ENCODE measurements at regions not wholly inside any gene's neighbourhood (a gene's known extent, or its start where the extent isn't known, plus 50 kb on each side); places are given as distances from the start of the nearest gene placed in this dataset.
"Not testable (repeated sequence)": the region's sequence is repeated elsewhere in the genome, so short reads cannot be mapped to it uniquely, and the experiment has no call there.

DNA sequence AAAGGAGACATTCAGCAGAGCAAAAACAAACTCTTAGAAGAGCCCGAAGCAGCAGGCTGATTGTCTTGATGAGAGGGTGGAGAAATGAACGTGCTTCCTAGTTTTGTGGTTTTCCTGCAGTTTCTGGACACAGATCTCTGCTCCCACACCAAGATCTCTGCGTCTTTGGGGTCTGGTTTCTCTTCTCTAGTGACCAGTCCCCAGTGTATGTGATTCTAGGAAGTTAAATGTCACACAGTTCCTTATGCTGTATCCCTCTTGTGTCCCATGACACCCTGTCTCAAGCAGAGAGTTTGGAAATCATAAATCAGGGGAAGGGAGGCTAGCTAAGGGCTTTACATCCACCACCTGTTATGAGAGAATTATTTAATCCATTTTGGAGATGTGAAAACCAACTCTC is 55.4 kb upstream of the KLF14 start:
- H3K9me3 ChIP-seq (ENCODE audit: control insufficient read depth in 3 of 3, low read length in 3 of 3): no peaks in the 10 kb centered on the region
- H3K4me3 ChIP-seq (ENCODE audit: low read length in 3 of 3): no peak overlapping the region
- no peaks in the 10 kb centered on the region for H3K36me3 ChIP-seq (ENCODE audit: control insufficient read depth in 3 of 3, insufficient read depth in 3 of 3, low read length in 3 of 3)
- no peaks in the 10 kb centered on the region for H3K4me1 ChIP-seq (ENCODE audit: control insufficient read depth in 3 of 3, insufficient read depth in 3 of 3, low read length in 3 of 3)
- no peak overlapping the region for H3K9ac ChIP-seq (ENCODE audit: low read depth in 1 of 3, low read length in 3 of 3)
- no peak overlapping the region for H3K27ac ChIP-seq (ENCODE audit: low read depth, low read length)
- H3K27me3 ChIP-seq (ENCODE audit: control insufficient read depth in 3 of 3, insufficient read depth in 3 of 3, low read length in 3 of 3): no peaks in the 10 kb centered on the region

GRCh38 chr7:130791746-130792145 is 57.7 kb upstream of the KLF14 start:
- Histone ChIP-seq H3K36me3 (ENCODE audit: control insufficient read depth in 3 of 3, insufficient read depth in 3 of 3, low read length in 3 of 3) (no peaks in the 10 kb centered on the region), H3K4me3 (ENCODE audit: low read length in 3 of 3) (no peak overlapping the region), H3K27me3 (ENCODE audit: control insufficient read depth in 3 of 3, insufficient read depth in 3 of 3, low read length in 3 of 3) (no peaks in the 10 kb centered on the region), H3K9ac (ENCODE audit: low read depth in 1 of 3, low read length in 3 of 3) (no peak overlapping the region), H3K4me1 (ENCODE audit: control insufficient read depth in 3 of 3, insufficient read depth in 3 of 3, low read length in 3 of 3) (no peaks in the 10 kb centered on the region), H3K9me3 (ENCODE audit: control insufficient read depth in 3 of 3, low read length in 3 of 3) (no peaks in the 10 kb centered on the region), H3K27ac (ENCODE audit: low read depth, low read length) (no peak overlapping the region)

DNA sequence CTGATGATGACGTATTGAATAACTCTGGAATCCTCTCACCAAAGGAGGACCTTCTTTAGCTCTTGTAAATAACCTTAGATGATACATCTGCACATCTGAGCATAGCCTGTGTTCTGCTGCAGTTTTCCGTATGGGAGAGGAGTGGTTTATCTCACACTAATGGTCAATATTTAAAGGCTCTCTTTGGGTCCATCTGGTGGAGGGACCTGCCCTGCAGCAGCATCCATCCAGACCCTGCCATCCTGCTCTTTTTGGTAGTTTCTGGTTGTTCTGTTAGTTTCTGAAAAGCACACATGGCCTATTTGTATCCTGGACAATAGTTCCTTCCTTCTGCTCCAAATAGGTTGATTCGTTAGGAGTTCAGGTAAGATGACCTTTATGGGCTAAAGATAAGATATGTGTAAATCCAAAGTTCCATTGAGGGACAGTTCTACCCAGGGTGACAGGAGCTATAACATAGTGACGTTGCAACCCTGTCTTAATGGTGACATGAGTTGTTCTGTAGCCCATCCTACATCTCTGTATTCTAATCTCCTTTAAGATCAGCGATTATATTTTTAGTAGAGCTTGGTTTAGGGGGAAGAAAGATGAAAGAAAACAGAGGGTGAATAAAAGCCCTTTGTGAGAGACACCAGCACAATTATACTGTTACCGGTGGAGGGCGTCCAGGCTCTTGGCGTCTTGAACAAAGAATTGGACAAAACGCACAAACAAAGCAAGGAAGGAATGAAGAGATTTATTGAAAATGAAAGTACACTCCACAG is 60.0 kb upstream of the KLF14 start:
- no peak overlapping the region for H3K9ac ChIP-seq (ENCODE audit: low read depth in 1 of 3, low read length in 3 of 3)
- no peaks in the 10 kb centered on the region for H3K9me3 ChIP-seq (ENCODE audit: control insufficient read depth in 3 of 3, low read length in 3 of 3)
- no peaks in the 10 kb centered on the region for H3K36me3 ChIP-seq (ENCODE audit: control insufficient read depth in 3 of 3, insufficient read depth in 3 of 3, low read length in 3 of 3)
- H3K27me3 ChIP-seq (ENCODE audit: control insufficient read depth in 3 of 3, insufficient read depth in 3 of 3, low read length in 3 of 3): no peaks in the 10 kb centered on the region
- no peak overlapping the region for H3K27ac ChIP-seq (ENCODE audit: low read depth, low read length)
- H3K4me1 ChIP-seq (ENCODE audit: control insufficient read depth in 3 of 3, insufficient read depth in 3 of 3, low read length in 3 of 3): no peaks in the 10 kb centered on the region
- H3K4me3 ChIP-seq (ENCODE audit: low read length in 3 of 3): no peak overlapping the region

DNA sequence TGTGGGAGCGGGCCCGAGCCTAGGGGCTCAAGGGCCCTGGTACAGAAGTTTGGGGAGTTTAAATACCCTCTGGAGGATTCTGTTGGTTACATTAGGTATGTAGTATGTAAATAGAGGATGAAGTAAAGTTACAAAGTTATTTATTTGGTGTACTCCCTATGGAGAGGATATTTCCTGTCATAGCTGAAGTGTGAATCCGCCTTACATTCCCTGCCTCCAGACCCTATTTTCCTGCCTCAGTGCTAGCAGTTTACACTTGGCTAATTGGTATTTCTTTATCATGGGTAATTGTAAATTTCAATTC is 60.6 kb upstream of the KLF14 start:
- H3K27ac ChIP-seq (ENCODE audit: low read depth, low read length): no peak overlapping the region
- H3K36me3 ChIP-seq (ENCODE audit: control insufficient read depth in 3 of 3, insufficient read depth in 3 of 3, low read length in 3 of 3): no peaks in the 10 kb centered on the region
- H3K9ac ChIP-seq (ENCODE audit: low read depth in 1 of 3, low read length in 3 of 3): no peak overlapping the region
- H3K27me3 ChIP-seq (ENCODE audit: control insufficient read depth in 3 of 3, insufficient read depth in 3 of 3, low read length in 3 of 3): no peaks in the 10 kb centered on the region
- no peaks in the 10 kb centered on the region for H3K4me1 ChIP-seq (ENCODE audit: control insufficient read depth in 3 of 3, insufficient read depth in 3 of 3, low read length in 3 of 3)
- H3K4me3 ChIP-seq (ENCODE audit: low read length in 3 of 3): no peak overlapping the region
- no peaks in the 10 kb centered on the region for H3K9me3 ChIP-seq (ENCODE audit: control insufficient read depth in 3 of 3, low read length in 3 of 3)

DNA sequence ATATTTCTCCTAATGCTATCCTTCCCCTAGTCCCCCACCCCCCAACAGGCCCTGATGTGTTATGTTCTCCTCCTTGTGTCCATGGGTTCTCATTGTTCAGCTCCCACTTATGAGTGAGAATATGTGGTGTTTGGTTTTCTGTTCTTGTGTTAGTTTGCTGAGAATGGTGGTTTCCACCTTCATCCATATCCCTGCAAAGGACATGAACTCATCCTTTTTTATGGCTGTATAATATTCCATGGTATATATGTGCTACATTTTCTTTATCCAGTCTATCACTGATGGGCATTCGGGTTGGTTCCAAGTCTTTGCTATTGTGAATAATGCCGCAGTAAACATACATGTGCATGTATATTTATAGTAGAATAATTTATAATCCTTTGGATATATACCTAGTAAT is 62.4 kb upstream of the KLF14 start:
- H3K4me3 ChIP-seq (ENCODE audit: low read length in 3 of 3); H3K4me1 ChIP-seq (ENCODE audit: control insufficient read depth in 3 of 3, insufficient read depth in 3 of 3, low read length in 3 of 3); H3K27ac ChIP-seq (ENCODE audit: low read depth, low read length); H3K9ac ChIP-seq (ENCODE audit: low read depth in 1 of 3, low read length in 3 of 3); H3K36me3 ChIP-seq (ENCODE audit: control insufficient read depth in 3 of 3, insufficient read depth in 3 of 3, low read length in 3 of 3); H3K9me3 ChIP-seq (ENCODE audit: control insufficient read depth in 3 of 3, low read length in 3 of 3); H3K27me3 ChIP-seq (ENCODE audit: control insufficient read depth in 3 of 3, insufficient read depth in 3 of 3, low read length in 3 of 3): not testable (repeated sequence)

DNA sequence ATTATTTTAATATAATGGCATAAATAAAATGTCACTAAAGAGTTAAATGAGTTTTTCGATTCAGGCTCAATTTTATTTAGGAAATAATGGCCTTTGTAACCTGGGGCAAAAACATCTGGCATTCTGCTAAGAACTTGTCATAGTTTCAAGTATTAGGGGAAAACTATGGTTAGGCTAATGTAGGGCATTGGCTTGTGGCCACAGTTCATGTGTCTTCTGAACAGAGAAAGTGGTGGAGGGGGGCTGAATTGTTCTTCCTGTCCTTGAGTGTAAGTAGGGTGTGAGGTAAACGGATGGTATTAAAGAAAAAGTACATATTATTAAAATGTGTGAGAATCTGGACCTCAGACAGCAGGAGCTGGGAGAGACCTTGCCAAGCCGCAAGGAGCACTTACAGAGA is 69.1 kb upstream of the KLF14 start:
- H3K4me3 ChIP-seq (ENCODE audit: low read length in 3 of 3): no peak overlapping the region
- H3K4me1 ChIP-seq (ENCODE audit: control insufficient read depth in 3 of 3, insufficient read depth in 3 of 3, low read length in 3 of 3): no peaks in the 10 kb centered on the region
- H3K9ac ChIP-seq (ENCODE audit: low read depth in 1 of 3, low read length in 3 of 3): no peak overlapping the region
- no peaks in the 10 kb centered on the region for H3K36me3 ChIP-seq (ENCODE audit: control insufficient read depth in 3 of 3, insufficient read depth in 3 of 3, low read length in 3 of 3)
- H3K27me3 ChIP-seq (ENCODE audit: control insufficient read depth in 3 of 3, insufficient read depth in 3 of 3, low read length in 3 of 3): no peaks in the 10 kb centered on the region
- no peak overlapping the region for H3K27ac ChIP-seq (ENCODE audit: low read depth, low read length)
- no peaks in the 10 kb centered on the region for H3K9me3 ChIP-seq (ENCODE audit: control insufficient read depth in 3 of 3, low read length in 3 of 3)

GRCh38 chr7:130804220-130804619 is 70.2 kb upstream of the KLF14 start:
- Histone ChIP-seq H3K27me3 (ENCODE audit: control insufficient read depth in 3 of 3, insufficient read depth in 3 of 3, low read length in 3 of 3) (no peaks in the 10 kb centered on the region), H3K9ac (ENCODE audit: low read depth in 1 of 3, low read length in 3 of 3) (no peak overlapping the region)

GRCh38 chr7:130812819-130813218 is 78.8 kb upstream of the KLF14 start:
- H3K4me1 ChIP-seq (ENCODE audit: control insufficient read depth in 3 of 3, insufficient read depth in 3 of 3, low read length in 3 of 3); H3K27ac ChIP-seq (ENCODE audit: low read depth, low read length); H3K36me3 ChIP-seq (ENCODE audit: control insufficient read depth in 3 of 3, insufficient read depth in 3 of 3, low read length in 3 of 3): not testable (repeated sequence)

More at GRCh38 chr7:130804220-130804619, 70.2 kb upstream of the KLF14 start:
- H3K36me3 ChIP-seq (ENCODE audit: control insufficient read depth in 3 of 3, insufficient read depth in 3 of 3, low read length in 3 of 3): no peaks in the 10 kb centered on the region
- H3K4me3 ChIP-seq (ENCODE audit: low read length in 3 of 3): no peak overlapping the region
- no peaks in the 10 kb centered on the region for H3K9me3 ChIP-seq (ENCODE audit: control insufficient read depth in 3 of 3, low read length in 3 of 3)
- no peaks in the 10 kb centered on the region for H3K4me1 ChIP-seq (ENCODE audit: control insufficient read depth in 3 of 3, insufficient read depth in 3 of 3, low read length in 3 of 3)
- no peak overlapping the region for H3K27ac ChIP-seq (ENCODE audit: low read depth, low read length)

DNA sequence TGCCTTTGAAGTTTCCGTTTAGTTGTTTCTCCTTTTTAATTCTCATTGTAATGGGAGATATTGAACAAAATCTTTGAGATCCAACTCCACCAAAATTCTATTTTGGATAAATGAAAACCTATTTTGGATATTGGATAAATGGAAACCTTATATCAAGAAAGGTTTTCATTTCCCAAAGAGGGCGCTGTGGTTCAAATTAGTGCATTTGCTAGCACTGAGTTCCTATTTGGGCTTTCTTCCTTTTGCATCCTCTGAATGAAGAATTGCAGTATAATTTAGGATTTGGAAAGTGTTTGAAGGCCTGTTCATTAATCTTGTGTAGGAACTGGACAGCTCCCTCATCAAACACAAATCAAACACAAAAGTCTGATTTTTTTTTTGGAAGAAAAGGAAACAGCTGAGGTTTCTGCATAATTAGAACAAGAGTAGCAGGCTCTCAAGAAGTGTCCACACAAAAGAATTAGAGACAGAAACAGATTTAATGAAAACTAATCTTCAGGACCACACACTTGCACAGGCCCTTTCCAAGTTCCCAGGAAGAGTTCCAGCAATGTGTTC is 80.8 kb upstream of the KLF14 start:
- H3K9ac ChIP-seq (ENCODE audit: low read depth in 1 of 3, low read length in 3 of 3): no peak overlapping the region
- no peaks in the 10 kb centered on the region for H3K4me1 ChIP-seq (ENCODE audit: control insufficient read depth in 3 of 3, insufficient read depth in 3 of 3, low read length in 3 of 3)
- H3K9me3 ChIP-seq (ENCODE audit: control insufficient read depth in 3 of 3, low read length in 3 of 3): no peaks in the 10 kb centered on the region

More at GRCh38 chr7:130812819-130813218, 78.8 kb upstream of the KLF14 start:
- H3K4me3 ChIP-seq (ENCODE audit: low read length in 3 of 3); H3K9me3 ChIP-seq (ENCODE audit: control insufficient read depth in 3 of 3, low read length in 3 of 3); H3K9ac ChIP-seq (ENCODE audit: low read depth in 1 of 3, low read length in 3 of 3); H3K27me3 ChIP-seq (ENCODE audit: control insufficient read depth in 3 of 3, insufficient read depth in 3 of 3, low read length in 3 of 3): not testable (repeated sequence)

GRCh38 chr7:130818056-130818455 is 84.0 kb upstream of the KLF14 start:
- H3K4me3 ChIP-seq (ENCODE audit: low read length in 3 of 3): no peak overlapping the region
- no peak overlapping the region for H3K9ac ChIP-seq (ENCODE audit: low read depth in 1 of 3, low read length in 3 of 3)
- H3K4me1 ChIP-seq (ENCODE audit: control insufficient read depth in 3 of 3, insufficient read depth in 3 of 3, low read length in 3 of 3): no peaks in the 10 kb centered on the region
- no peak overlapping the region for H3K27ac ChIP-seq (ENCODE audit: low read depth, low read length)
- H3K27me3 ChIP-seq (ENCODE audit: control insufficient read depth in 3 of 3, insufficient read depth in 3 of 3, low read length in 3 of 3): no peaks in the 10 kb centered on the region
- H3K9me3 ChIP-seq (ENCODE audit: control insufficient read depth in 3 of 3, low read length in 3 of 3): no peaks in the 10 kb centered on the region
- no peaks in the 10 kb centered on the region for H3K36me3 ChIP-seq (ENCODE audit: control insufficient read depth in 3 of 3, insufficient read depth in 3 of 3, low read length in 3 of 3)

More for the DNA sequence above, 80.8 kb upstream of the KLF14 start:
- Histone ChIP-seq H3K36me3 (ENCODE audit: control insufficient read depth in 3 of 3, insufficient read depth in 3 of 3, low read length in 3 of 3) (no peaks in the 10 kb centered on the region), H3K27ac (ENCODE audit: low read depth, low read length) (no peak overlapping the region), H3K4me3 (ENCODE audit: low read length in 3 of 3) (no peak overlapping the region), H3K27me3 (ENCODE audit: control insufficient read depth in 3 of 3, insufficient read depth in 3 of 3, low read length in 3 of 3) (no peaks in the 10 kb centered on the region)
